GM21786 (cell line): ENCODE measurements at regions not wholly inside any gene's neighbourhood (a gene's known extent, or its start where the extent isn't known, plus 50 kb on each side); places are given as distances from the start of the nearest gene placed in this dataset.
A peak's percentile ranks its signal among the peaks of the same experiment; 100 is the strongest.

ENCODE experiments used
- ATAC-seq: cut with Tn5 transposase; IDR thresholded peaks from one replicate; pipeline ENCODE4 v1.9.1; 2021; ENCODE audit not compliant: unreplicated experiment

DNA sequence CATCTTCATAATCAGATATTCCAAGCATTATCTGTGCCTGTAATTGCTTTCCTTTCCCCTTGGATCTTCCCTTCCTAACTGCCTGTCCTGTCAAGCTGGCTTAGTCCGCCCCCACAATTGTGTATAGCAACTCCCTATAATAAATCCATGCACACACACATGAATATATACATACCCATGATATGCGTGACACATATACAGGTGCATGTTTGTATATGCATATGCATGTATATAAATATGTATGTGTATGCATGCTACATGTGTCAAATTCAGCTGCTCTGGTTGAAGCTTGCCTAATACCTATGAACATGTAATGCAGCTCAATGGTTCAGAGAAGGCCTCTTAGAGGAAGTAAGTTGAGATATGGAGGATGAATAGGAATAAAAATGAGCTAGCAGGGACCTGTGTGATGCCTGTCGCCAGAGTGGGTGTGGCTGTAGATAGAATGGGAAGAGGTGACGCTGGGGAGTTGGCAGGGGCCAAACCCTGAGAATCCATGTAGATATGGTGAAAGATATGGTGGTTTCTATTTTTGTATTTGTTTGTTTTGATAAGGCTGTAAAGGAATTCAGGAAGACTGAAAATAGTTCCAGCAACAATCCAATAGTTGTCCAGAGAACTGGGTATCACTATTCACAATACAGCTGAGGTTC lies 595.0 kb upstream of the BOD1L1 start:
- ATAC-seq, result no peak

- no peak for ATAC-seq
These were observed 595.9 kb upstream of the BOD1L1 start for GRCh38 chr4:14223461-14223860.

GRCh38 chr4:14225688-14226207 lies 598.2 kb upstream of the BOD1L1 start:
- no peak for ATAC-seq

DNA sequence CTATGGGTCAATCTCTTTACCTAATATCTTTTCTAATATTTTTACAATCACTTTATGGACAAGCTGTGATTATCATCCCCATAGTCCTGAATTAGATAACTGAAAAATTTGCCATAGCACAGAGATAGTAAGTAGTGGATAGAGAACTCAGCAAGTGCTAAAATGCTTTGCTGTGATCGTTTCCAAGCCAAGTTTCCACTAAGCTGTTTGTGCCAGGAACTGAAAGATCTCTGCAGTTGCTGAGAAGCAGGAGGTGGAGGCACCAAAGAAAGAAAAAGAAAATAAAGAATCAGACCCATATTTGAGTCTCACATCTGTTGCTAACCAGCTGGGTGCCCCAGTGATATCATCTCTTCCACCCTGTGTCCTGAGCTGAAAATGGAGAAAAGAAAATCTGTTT lies 605.6 kb upstream of the BOD1L1 start:
- ATAC-seq, result no peak

DNA sequence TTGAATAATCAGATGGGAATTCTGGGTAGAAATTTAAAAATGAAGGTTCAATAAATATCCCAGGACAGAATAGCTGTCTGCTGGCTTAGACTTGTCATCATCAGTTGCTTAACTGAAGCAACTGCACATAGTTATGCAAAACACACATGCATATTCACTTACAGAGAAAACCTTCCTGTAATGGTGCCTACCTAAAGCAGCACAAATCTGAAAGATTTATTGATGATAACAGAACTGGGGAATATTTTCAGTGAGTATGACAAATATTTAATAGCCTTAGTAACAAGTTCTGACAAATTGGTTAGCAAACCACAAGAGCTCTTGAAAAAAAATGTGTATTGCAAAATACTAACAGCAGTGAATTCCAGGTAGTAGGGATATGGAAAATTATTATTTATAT lies 606.8 kb upstream of the BOD1L1 start:
- ATAC-seq, result no peak

DNA sequence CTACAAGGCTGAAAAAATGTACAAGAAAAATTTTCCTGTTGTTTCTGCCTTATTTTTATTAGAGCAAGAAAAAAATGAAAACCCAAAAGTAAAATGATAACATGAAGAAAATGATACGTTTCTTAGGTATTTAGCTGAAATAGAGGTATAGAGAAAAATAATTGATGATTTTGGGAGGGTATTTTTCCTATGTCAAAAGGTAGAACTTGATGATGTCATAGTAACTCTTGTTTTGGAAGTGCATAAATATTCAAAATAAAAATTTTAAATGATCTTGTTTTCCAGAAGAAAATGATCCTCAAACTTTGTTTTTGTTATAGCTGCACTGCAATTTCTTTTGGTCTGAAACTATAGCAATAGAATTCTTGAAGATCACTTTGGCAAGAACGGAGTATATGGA lies 608.8 kb upstream of the BOD1L1 start:
- ATAC-seq, result no peak

DNA sequence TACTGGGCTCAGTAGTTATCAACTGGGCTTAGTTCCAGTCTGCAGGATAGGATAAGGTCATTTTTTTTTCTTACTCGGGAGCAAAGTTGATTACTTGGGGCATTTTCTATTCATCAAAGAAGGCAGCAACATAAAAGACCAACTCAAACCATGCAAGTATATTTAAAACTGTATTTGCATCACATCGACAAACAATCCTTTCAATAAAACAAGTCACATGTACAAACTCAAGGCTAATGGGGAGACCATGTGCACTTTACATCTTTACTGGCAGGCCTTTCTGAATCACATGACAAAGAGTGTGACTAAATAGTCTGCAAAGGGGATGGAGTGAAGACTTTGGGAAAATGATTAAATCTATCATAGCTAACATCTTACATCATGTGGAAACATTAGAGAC lies 610.4 kb upstream of the BOD1L1 start:
- no peak for ATAC-seq

- no peak for ATAC-seq
These were observed 614.0 kb upstream of the BOD1L1 start for GRCh38 chr4:14241574-14241973.

DNA sequence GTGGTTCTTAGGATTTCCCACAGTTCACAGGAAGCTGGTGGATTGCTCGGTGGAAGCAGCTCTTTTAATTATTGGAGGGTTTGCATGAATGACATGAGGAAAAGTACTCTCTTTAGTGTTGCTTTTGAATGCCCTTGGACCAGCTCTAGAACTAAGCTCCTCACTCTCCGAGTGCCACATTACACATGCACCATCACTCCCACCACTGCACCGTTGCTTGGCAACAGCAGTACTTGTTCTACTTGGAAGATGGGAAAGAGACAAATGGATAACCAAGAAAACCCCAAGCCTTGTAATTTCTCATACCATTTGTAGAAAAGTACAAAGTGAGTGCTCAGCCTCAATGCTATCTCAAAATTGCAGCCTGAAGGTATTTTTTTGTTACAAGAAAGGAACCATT lies 620.2 kb upstream of the BOD1L1 start:
- ATAC-seq, result no peak

- no peak for ATAC-seq
These were observed 621.7 kb upstream of the BOD1L1 start for GRCh38 chr4:14249226-14249625.

DNA sequence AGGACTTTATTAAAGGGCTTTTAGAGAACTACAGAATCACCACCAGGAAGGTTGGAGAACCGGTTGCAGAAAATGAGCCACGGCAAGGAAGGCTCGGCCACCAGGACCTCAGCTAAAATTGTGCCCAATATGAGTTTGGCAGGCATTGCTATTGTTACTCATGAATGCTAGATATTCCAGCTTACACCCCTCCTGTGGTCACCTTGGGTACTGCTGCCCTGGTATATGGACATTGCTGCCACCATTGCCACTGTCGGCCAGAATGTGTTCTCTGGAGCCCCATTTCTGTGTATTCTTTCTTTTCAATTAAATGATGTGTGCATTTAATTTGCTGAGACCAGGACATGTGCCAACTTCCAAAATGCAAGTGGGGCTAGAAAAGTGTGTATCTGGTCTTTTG lies 626.7 kb upstream of the BOD1L1 start:
- peak; percentile 68 for ATAC-seq

DNA sequence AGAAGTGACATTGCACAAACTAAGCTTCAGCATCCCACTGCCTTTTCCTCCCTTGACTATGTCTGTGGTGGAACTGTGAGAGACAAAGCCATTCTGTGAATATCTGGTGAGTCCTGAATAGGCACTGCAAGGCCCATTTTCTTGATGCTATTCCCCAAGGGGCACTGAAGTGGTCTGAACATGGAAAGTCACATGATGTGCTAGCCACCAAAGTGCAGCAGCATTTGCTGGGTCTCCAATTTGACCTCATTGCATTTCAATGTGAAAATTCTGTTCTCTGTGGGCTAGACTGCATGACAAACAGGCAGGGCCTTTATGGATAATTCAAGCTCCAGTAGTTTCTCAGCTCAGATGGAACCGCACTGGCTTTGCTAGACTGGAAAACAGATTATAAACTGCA lies 627.4 kb upstream of the BOD1L1 start:
- no peak for ATAC-seq

- ATAC-seq, result no peak
These were observed 630.4 kb upstream of the BOD1L1 start for GRCh38 chr4:14257903-14258302.

DNA sequence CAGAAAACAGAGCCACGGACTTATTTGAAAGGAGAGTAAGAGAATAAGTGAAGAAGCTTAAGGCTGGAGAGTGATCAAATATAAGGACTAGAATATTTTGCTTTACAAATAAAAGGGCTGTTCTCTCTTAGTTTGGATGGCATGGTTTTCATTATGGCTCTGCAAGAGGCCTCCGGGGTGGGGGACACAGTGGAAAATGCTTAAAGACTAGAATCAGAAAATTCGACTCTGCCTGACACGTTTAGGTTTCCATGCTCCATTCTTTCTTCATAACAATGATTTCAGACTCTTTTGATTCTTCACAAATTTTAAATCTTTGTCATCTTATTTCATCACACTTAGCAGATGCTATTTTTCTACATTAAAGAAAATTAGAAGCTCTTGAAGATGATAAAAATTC lies 632.4 kb upstream of the BOD1L1 start:
- no peak for ATAC-seq

- no peak for ATAC-seq
These were observed 633.1 kb upstream of the BOD1L1 start for GRCh38 chr4:14260591-14260990.

- no peak for ATAC-seq
These were observed 634.7 kb upstream of the BOD1L1 start for GRCh38 chr4:14262221-14262620.

- ATAC-seq, result no peak
These were observed 636.9 kb upstream of the BOD1L1 start for GRCh38 chr4:14264437-14264836.

- no peak for ATAC-seq
These were observed 638.1 kb upstream of the BOD1L1 start for GRCh38 chr4:14265651-14266050.

GRCh38 chr4:14267373-14268060 lies 640.0 kb upstream of the BOD1L1 start:
- no peak for ATAC-seq

DNA sequence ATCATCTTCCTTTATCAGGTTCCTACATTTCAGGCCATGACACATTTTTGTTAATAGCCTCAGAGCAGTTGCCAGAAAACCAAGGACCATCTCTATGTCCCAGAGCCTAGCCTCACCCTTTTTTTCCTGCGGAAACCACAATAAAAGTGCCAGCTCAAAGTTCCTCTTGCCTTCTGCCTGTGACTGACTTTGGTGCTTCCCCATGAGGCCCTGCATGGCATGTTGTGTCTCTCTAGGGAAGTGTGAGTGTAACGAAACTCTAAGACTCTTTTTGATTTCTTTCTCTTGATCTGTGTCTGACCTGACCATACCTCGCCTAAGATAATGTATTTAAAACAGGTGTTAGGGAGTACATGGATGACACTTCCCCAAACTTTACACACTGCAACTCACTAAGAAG lies 642.3 kb upstream of the BOD1L1 start:
- peak; percentile 73 for ATAC-seq

GRCh38 chr4:14272206-14272605 lies 644.7 kb upstream of the BOD1L1 start:
- no peak for ATAC-seq

- no peak for ATAC-seq
These were observed 650.0 kb upstream of the BOD1L1 start for GRCh38 chr4:14277505-14277904.

GRCh38 chr4:14280567-14280966 lies 653.0 kb upstream of the BOD1L1 start:
- no peak for ATAC-seq
